ENCODE measurements at regions not wholly inside any gene's neighbourhood (a gene's known extent, or its start where the extent isn't known, plus 50 kb on each side); places are given as distances from the start of the nearest gene placed in this dataset.
"Not testable (repeated sequence)": the region's sequence is repeated elsewhere in the genome, so short reads cannot be mapped to it uniquely, and the experiment has no call there.

DNA sequence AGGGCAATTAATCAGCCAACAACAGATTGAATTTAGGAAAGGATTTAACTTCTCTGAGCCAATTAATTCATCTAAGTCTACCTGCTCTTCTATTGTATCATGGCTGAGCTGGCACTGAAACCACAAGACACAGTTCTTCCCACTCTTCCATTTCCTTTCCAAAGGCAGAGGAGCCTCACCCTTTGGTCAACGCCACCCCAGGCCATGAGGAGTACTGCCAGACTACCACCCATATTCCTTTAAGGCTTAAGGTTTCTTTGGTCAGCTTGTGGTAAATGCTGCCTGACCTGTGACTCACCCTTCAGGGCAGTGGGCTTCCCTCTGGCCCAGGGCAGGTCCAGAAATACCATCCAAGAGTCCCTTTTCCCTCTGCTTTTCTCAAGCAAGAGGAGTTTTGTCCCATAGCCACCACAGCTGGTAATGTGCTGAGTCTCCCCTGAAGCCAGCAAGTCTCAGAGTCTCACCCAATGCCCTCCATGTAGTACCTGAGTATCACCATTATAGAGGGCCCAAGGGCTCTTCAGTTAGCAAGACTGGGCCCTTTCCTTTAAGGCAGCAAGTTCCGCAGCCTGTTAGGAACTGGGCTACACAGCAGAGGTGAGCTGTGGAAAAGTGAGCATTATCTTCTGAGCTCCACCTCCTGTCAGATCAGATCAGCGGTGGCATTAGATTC, 900.5 kb upstream of the CRIM1 start:
- peak; percentile 80 for DNase-seq (ENCODE audit: low read depth)

GRCh38 chr2:35447821-35448220, 907.8 kb upstream of the CRIM1 start:
- DNase-seq (ENCODE audit: low read depth), result peak; percentile 14

GRCh38 chr2:35447215-35447614, 908.4 kb upstream of the CRIM1 start:
- peak; percentile 32 for DNase-seq (ENCODE audit: low read depth)

DNA sequence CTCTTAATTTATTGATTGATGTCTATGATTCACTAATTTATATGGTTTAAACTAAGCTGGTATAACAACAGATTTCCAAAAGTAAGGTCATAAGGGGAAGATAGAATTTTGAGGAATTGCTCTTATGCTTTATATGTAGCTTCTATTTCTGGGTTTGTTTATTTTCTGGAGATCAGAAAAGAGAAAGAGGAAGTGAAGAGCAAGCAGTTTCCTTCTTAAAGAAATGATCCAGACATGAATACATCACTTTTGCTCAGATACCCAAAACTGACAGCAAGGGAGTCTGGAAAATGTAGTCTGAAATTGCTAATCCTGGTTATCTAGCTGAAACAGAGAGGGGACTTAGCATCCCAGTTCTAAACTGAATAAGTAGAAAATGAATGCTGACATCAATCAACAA, 912.5 kb upstream of the CRIM1 start:
- DNase-seq (ENCODE audit: low read depth), result no peak

DNA sequence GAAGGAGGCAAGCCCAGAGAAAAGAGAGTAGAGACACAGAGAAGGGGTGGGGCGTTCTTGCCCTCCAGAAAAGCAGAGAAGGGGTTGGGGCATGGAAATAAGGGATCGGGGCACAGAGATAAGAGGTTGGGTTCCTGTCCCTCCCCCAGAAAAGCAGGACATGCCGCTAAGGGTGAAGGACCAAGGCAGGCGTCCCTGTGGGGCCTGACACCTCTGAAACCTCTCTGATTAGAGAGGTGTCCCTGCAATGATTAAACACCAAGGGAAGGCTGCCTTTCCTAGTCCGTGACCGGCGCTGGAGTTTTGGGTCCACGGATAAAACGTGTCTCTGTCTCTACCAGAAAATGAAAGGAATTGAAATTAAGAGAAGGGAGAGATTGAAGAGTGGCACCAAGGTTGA, 914.0 kb upstream of the CRIM1 start:
- not testable (repeated sequence) for DNase-seq (ENCODE audit: low read depth)

DNA sequence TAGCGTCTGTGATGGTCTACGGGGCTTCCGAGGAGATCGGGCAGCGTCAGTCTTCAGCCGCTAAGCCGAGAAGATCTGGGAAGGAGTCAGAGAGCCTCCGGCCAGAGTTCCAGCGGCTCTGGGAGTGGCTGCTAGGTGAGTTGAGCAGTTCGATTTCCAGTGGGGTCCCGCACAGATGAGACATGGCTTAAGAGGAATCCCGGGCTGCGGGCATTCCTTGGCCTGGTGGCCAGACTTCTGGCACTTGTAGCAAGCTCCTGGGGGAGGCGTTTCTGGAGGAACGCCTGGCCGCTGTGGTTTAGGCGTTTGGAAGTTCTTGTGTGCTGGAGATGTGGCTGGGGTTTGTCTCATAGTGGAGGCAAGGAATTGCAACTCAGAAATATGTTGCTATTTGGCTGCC, 915.3 kb upstream of the CRIM1 start:
- not testable (repeated sequence) for DNase-seq (ENCODE audit: low read depth)

DNA sequence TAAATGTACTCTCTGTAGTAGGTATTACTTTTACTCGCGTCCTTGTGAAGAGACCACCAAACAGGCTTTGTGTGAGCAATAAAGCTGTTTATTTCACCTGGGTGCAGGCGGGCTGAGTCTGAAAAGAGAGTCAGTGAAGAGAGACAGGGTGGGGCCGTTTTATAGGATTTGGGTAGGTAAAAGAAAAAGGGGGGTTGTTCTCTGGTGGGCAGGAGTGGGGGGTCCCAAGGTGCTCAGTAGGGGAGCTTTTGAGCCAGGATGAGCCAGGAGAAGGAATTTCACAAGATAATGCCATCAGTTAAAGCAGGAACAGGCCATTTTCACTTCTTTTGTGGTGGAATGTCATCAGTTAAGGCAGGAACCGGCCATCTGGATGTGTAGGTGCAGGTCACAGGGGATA, 918.7 kb upstream of the CRIM1 start:
- not testable (repeated sequence) for DNase-seq (ENCODE audit: low read depth)

- DNase-seq (ENCODE audit: low read depth), result peak; percentile 17
These were observed 927.0 kb upstream of the CRIM1 start for GRCh38 chr2:35428548-35428947.

- no peak for DNase-seq (ENCODE audit: low read depth)
These were observed 934.1 kb upstream of the CRIM1 start for GRCh38 chr2:35421485-35421884.

DNA sequence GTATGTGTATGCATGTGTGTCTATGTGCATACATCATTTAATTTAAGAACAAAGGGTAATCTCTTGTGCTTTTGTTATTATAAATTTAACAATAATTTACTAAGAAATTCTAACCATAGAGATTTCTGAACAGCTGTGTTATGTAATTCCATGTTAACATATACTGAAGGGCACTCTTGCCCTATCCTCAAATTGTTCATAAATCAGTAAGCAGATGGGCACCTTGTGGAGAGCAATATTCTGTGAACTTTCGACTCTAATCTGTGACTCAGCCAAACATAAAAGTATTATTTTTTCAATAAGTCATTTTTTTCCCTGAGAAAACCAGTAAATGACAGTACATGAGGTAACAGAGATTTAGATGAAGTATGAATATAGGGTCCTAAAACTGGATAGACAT, 938.3 kb upstream of the CRIM1 start:
- DNase-seq (ENCODE audit: low read depth), result peak; percentile 2

GRCh38 chr2:35416391-35417140, 939.0 kb upstream of the CRIM1 start:
- DNase-seq (ENCODE audit: low read depth), result no peak

DNA sequence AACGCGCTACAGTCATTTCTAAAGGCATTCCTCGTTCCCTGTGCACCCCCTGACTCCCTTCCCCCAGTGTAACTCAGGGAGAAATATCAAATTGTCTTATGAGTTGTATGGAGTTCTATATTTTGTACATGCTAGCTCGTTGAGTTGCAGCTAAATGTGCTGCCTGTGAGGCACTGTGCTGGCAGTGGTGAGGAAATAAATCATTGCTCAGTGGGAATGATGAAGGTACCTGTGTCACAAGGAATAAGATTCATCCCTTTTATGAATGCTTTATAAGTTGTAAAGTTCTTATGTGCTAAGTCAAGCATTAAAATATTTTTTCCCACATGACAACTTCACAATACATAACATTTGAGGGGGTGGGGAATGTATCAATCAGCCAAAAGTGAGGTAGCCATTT, 939.6 kb upstream of the CRIM1 start:
- DNase-seq (ENCODE audit: low read depth), result no peak

GRCh38 chr2:35415282-35415681, 940.3 kb upstream of the CRIM1 start:
- DNase-seq (ENCODE audit: low read depth), result no peak

DNA sequence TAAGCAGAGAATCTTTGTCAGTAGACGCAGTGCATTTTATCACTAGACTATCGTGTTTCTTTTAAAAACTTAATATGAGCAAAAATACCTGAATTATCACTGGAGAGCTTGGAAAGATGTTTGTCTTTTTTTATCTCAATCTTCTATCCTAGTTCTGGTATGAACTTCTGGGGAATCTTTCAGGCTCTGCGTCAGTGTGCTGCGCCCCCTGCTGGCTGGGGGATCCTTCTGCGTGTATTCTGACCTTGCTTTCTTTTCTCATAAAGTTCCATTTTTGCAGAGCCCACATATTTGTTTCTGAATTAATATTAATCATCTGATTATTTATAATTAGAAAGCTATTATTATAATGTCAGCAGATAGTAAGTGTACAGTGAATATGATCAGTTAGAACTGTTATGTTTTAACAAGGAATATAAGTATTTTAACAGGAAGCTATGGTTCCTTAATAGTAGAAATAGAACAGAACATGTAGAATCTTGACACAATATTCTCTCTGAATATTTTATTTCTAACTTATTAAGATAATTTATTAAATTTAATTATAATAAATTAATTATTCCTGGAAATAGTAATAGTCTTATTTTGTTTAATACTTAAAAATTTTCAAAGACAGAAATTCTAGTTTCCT, 945.0 kb upstream of the CRIM1 start:
- peak; percentile 31 for DNase-seq (ENCODE audit: low read depth)

- no peak for DNase-seq (ENCODE audit: low read depth)
These were observed 945.8 kb upstream of the CRIM1 start for GRCh38 chr2:35409762-35410161.

DNA sequence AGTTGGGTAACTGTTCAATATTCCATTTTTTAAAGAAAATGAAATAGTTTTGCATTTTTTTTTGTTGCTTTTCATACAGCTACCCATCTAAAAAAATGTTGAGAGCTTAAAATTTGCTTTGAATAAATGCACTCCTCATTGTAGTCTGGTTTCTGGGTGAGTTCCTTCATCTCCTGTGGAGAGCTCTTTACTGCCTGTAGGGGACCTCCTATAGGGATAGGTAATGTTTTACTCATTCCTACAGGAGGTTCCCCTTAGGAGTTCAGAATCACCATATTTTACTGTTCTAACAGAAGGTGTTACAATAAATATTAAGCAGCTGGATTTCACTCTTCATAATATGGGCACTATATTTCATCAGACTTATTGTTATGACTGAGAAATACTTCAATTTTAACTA, 947.3 kb upstream of the CRIM1 start:
- no peak for DNase-seq (ENCODE audit: low read depth)

- DNase-seq (ENCODE audit: low read depth), result no peak
These were observed 963.7 kb upstream of the CRIM1 start for GRCh38 chr2:35391736-35392442.

DNA sequence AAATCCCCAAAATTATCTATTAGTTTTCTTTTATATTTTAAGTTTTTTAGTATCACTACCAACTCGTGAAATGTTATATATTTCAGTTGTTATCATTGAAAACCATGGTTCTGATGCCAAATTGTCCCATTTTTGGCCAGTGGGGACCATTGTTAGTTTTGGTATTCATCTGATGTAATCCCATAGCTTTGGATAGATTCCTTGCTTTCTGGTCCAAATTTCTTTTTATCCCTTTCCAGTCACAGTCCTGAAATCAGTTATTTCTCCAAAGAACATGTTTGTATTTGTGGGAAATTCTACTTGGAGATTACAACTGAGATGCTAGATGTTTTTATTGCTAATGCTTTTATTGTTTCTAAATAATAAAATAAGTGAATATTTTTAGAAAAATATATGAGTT, 976.8 kb upstream of the CRIM1 start:
- DNase-seq (ENCODE audit: low read depth), result no peak

DNA sequence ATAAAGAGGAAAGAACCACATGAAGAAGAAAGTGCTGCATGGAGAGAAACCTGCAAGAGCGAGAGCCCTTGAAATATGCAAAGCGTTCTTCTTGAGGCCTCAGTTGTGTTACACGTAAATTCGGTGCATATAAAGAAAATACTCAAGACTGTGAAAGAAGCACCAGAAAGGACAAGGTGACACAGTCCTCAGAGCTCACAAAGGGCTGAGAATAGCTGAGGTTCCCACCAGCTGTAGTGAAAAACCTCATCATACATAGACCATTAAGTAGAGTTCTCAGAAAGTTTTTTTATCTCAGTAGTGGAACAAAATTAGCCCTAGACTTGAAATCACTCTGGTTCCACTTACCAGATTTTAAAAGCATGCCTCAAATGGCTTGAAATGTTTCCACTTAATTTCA, 980.7 kb upstream of the CRIM1 start:
- no peak for DNase-seq (ENCODE audit: low read depth)

- DNase-seq (ENCODE audit: low read depth), result peak; percentile 3
These were observed 989.7 kb upstream of the CRIM1 start for GRCh38 chr2:35365859-35366258.

- no peak for DNase-seq (ENCODE audit: low read depth)
These were observed 999.2 kb upstream of the CRIM1 start for GRCh38 chr2:35356332-35356731.

GRCh38 chr2:35355056-35355455, 1000.5 kb upstream of the CRIM1 start:
- no peak for DNase-seq (ENCODE audit: low read depth)
